GM12878 (cell line): ENCODE measurements at regions not wholly inside any gene's neighbourhood (a gene's known extent, or its start where the extent isn't known, plus 50 kb on each side); places are given as distances from the start of the nearest gene placed in this dataset.

ENCODE experiments used
- ATAC-seq: fragments of 200-7000 bp; cut with Tn5 transposase; 3 replicates; pipeline ENCODE4 v1.9.1; 2020; ENCODE audit warnings: mild to moderate bottlenecking, moderate library complexity
- BruUV-seq: library from RNA; stranded (reverse); fragments of 400-500 nt; replicated peaks from 2 replicates; lab custom pipeline; 2021; lab: Mats Ljungman, UMichigan
- CTCF ChIA-PET: fragments of 300-600 bp; sonication (Branson Sonifier 250); formaldehyde crosslinking; extraction: SDS; loops from one replicate; lab custom pipeline; 2021; ENCODE audit warnings: inconsistent platforms; lab: Yijun Ruan, JAX
- POLR2A ChIA-PET: fragments of 350-600 bp; formaldehyde crosslinking; extraction: SDS; loops from one replicate; lab custom pipeline; 2021; ENCODE audit warnings: inconsistent platforms; lab: Charles Lee
- RAD21 ChIA-PET: fragments of 300-600 bp; sonication (Branson Sonifier 250); formaldehyde crosslinking; loops from one replicate; lab custom pipeline; 2023; ENCODE audit warnings: antibody characterized with exemption; ENCODE audit not compliant: unreplicated experiment; lab: Charles Lee
- SMC1A ChIA-PET: fragments of 300-600 bp; sonication (Branson Sonifier 250); formaldehyde crosslinking; loops from one replicate; lab custom pipeline; 2023; ENCODE audit not compliant: unreplicated experiment, uncharacterized antibody; lab: Charles Lee
- DNase-seq: peaks from one replicate; pipeline ENCODE4 v3.0.0-alpha.2; 2011; ENCODE audit warnings: low read depth, low spot score
- FAIRE-seq: peaks from 3 replicates; lab custom pipeline; 2011; peaks lifted over from hg19 to GRCh38; lab: Jason Lieb, UNC
- H2AFZ ChIP-seq: 2 replicates; pipeline ENCODE4 v1.6.0; 2011; ENCODE audit warnings: low read depth, low read length, control low read depth; ENCODE audit not compliant: control insufficient read depth
- H3K27ac ChIP-seq: 2 replicates; pipeline ENCODE4 v1.5.1; 2011; ENCODE audit warnings: control low read depth; ENCODE audit not compliant: control insufficient read depth, insufficient read depth
- H3K27me3 ChIP-seq, 2 experiments: replicated peaks in 1 of 2; 2 replicates each; pipeline versions ENCODE4 v1.6.0 to v1.6.1; 2011; ENCODE audit warnings: low read length in 1 of 2; ENCODE audit not compliant: control insufficient read depth in 2 of 2, insufficient read depth in 2 of 2
- H3K36me3 ChIP-seq, 2 experiments: 2 replicates each; pipeline ENCODE4 v1.5.1; 2011; ENCODE audit warnings: low read length in 1 of 2; ENCODE audit not compliant: control insufficient read depth in 2 of 2, insufficient read depth in 2 of 2
- H3K4me1 ChIP-seq: 2 replicates; pipeline ENCODE4 v1.6.1; 2011; ENCODE audit warnings: mild to moderate bottlenecking, low read length, moderate library complexity, mixed read lengths; ENCODE audit not compliant: control insufficient read depth, insufficient read depth
- H3K4me2 ChIP-seq: 2 replicates; pipeline ENCODE4 v1.6.0; 2011; ENCODE audit warnings: control low read depth; ENCODE audit not compliant: control insufficient read depth, insufficient read depth
- H3K4me3 ChIP-seq: fragments of 200-600 bp; sonication (generic); 2 replicates; pipeline ENCODE4 v1.5.1; 2016
- H3K79me2 ChIP-seq: 2 replicates; pipeline ENCODE4 v1.6.0; 2011; ENCODE audit warnings: low read length; ENCODE audit not compliant: control insufficient read depth, insufficient read depth
- H3K9ac ChIP-seq: 2 replicates; pipeline ENCODE4 v1.8.0; 2011; ENCODE audit warnings: low read length, control low read depth, mixed read lengths; ENCODE audit not compliant: control insufficient read depth, insufficient read depth
- H3K9me3 ChIP-seq: replicated peaks from 3 replicates; pipeline ENCODE4 v1.5.1; 2011; ENCODE audit warnings: mild to moderate bottlenecking, low read length; ENCODE audit not compliant: control insufficient read depth, insufficient read depth
- H4K20me1 ChIP-seq: 2 replicates; pipeline ENCODE4 v1.6.0; 2011; ENCODE audit not compliant: control insufficient read depth, insufficient read depth
- CREB1 ChIP-seq: IDR thresholded peaks from 2 replicates; pipeline ENCODE4 v1.6.1; 2012; ENCODE audit warnings: low read depth, mild to moderate bottlenecking, inconsistent platforms
- JUNB ChIP-seq: IDR thresholded peaks from 2 replicates; pipeline ENCODE4 v1.6.1; 2016; ENCODE audit warnings: antibody characterized with exemption, mild to moderate bottlenecking
- KAT2A ChIP-seq: conservative IDR thresholded peaks from 2 replicates; pipeline ENCODE4 v1.6.1; 2011; ENCODE audit warnings: low read depth, low read length; ENCODE audit not compliant: control insufficient read depth
- KDM1A ChIP-seq: fragments of 200-600 bp; sonication (generic); IDR thresholded peaks from 2 replicates; pipeline ENCODE4 v1.6.1; 2016; ENCODE audit warnings: borderline replicate concordance
- NR2C2 ChIP-seq: IDR thresholded peaks from 2 replicates; pipeline ENCODE4 v1.6.1; 2011; ENCODE audit warnings: borderline replicate concordance, low read depth; ENCODE audit not compliant: control insufficient read depth, insufficient read length
- POLR2AphosphoS5 ChIP-seq: IDR thresholded peaks from 2 replicates; pipeline ENCODE4 v1.6.1; 2011; ENCODE audit warnings: mild to moderate bottlenecking, low read length, inconsistent platforms
- RAD21 ChIP-seq: IDR thresholded peaks from 2 replicates; pipeline ENCODE4 v1.6.1; 2011; ENCODE audit warnings: mild to moderate bottlenecking, low read depth, low read length, moderate library complexity; ENCODE audit not compliant: insufficient read depth
- WRNIP1 ChIP-seq: IDR thresholded peaks from 2 replicates; pipeline ENCODE4 v1.6.1; 2011; ENCODE audit warnings: low read depth, low read length, improper control_type of control experiment, borderline replicate concordance
- WGBS: methylation state at CpG from one replicate; pipeline ENCODE4 v1.1.6; 2016; ENCODE audit warnings: low lambda C conversion rate; ENCODE audit not compliant: insufficient replicate concordance, insufficient coverage; ENCODE audit errors: missing lambda C conversion rate; 5-methylcytosine and 5-hydroxymethylcytosine counted together
- in situ Hi-C: fragments of 300-500 bp; cut with MboI; formaldehyde crosslinking; loops from 9 replicates; pipeline ENCODE4 v1.14.3; 2018; ENCODE audit warnings: mixed read lengths
- intact Hi-C: fragments of 100-400 bp; cut with micrococcal nuclease; formaldehyde crosslinking; loops from one replicate; pipeline ENCODE4 v1.14.2; 2022; ENCODE audit not compliant: unreplicated experiment

- FAIRE-seq = no peak
- ChIA-PET RAD21 (no interaction called here), POLR2A (no interaction called here)
Measured at GRCh38 chr2:15733867-15734673, 142.4 kb downstream of the DDX1 start.

GRCh38 chr2:15734674-15735483, 143.2 kb downstream of the DDX1 start:
- ChIA-PET CTCF (no interaction called here), SMC1A (no interaction called here), POLR2A (no interaction called here), RAD21 (no interaction called here)
- no TSS peak for BruUV-seq
- Histone ChIP-seq H3K36me3 (no peaks in the 10 kb centered on the region), H3K9ac (no peak overlapping the region), H3K27ac (no peak overlapping the region), H2AFZ (no peak overlapping the region), H3K4me2 (no peak overlapping the region), H3K4me3 (no peak overlapping the region), H3K9me3 (no peaks in the 10 kb centered on the region), H3K27me3 (no peaks in the 10 kb centered on the region), H3K4me1 (peaks cover 17% of the 10 kb centered on the region), H3K79me2 (no peaks in the 10 kb centered on the region), H4K20me1 (no peaks in the 10 kb centered on the region)
- ATAC-seq (no peak), DNase-seq (no peak), FAIRE-seq (no peak)
- WGBS = 29% methylated on average over 5 of the region's 5 CpGs
- in situ Hi-C loops (no loop called here), intact Hi-C loops (no loop called here)
- TF ChIP-seq KAT2A = no peak
- no peak for TF ChIP-seq JUNB
- TF ChIP-seq RAD21 = no peak

More at GRCh38 chr2:15733867-15734673, 142.4 kb downstream of the DDX1 start:
- ATAC-seq (no peak), DNase-seq (no peak)
- 41% methylated on average over 11 of the region's 11 CpGs for WGBS
- no peak overlapping the region for H3K4me3 ChIP-seq
- intact Hi-C loops (no loop called here), in situ Hi-C loops (no loop called here)
- no TSS peak for BruUV-seq
- no peak overlapping the region for H3K9ac ChIP-seq
- H3K27me3 ChIP-seq = no peaks in the 10 kb centered on the region
- TF ChIP-seq KDM1A = no peak
- no peak for TF ChIP-seq CREB1
- no peak for TF ChIP-seq POLR2AphosphoS5
- no peak for TF ChIP-seq WRNIP1
- TF ChIP-seq NR2C2 = no peak
- peaks cover 17% of the 10 kb centered on the region for H3K4me1 ChIP-seq
- H2AFZ ChIP-seq = no peak overlapping the region
- CTCF ChIA-PET = interaction anchor here (1.1 kb wide), 1 partner anchor 16 kb away, joined by 3 read pairs; no protein-coding TSS in a partner anchor
- H3K27ac ChIP-seq = no peak overlapping the region
- no peaks in the 10 kb centered on the region for H3K79me2 ChIP-seq
- H3K9me3 ChIP-seq = no peaks in the 10 kb centered on the region
- SMC1A ChIA-PET = no interaction called here
- H3K4me2 ChIP-seq = no peak overlapping the region
- no peaks in the 10 kb centered on the region for H4K20me1 ChIP-seq
- H3K36me3 ChIP-seq = no peaks in the 10 kb centered on the region
